A673 (cell line): ENCODE measurements at regions not wholly inside any gene's neighbourhood (a gene's known extent, or its start where the extent isn't known, plus 50 kb on each side); places are given as distances from the start of the nearest gene placed in this dataset.

Experiments used
- BruUV-seq: library from RNA; stranded (reverse); fragments of 400-500 nt; replicated peaks from 2 replicates; lab custom pipeline; 2021; lab: Mats Ljungman, UMichigan
- CTCF ChIA-PET: fragments of 300-600 bp; sonication (Branson Sonifier 250); formaldehyde crosslinking; loops from one replicate; lab custom pipeline; 2022; ENCODE audit warnings: antibody characterized with exemption; lab: Charles Lee
- POLR2A ChIA-PET: fragments of 300-600 bp; sonication (Branson Sonifier 250); formaldehyde crosslinking; loops from one replicate; lab custom pipeline; 2022; ENCODE audit warnings: antibody characterized with exemption; ENCODE audit not compliant: low non-redundant PET; lab: Charles Lee
- DNase-seq: peaks from one replicate; pipeline ENCODE4 v3.0.0-alpha.2; 2015; ENCODE audit warnings: low spot score
- H3K27ac ChIP-seq: fragments of 200-600 bp; sonication (generic); 2 replicates; pipeline ENCODE4 v1.5.1; 2016; ENCODE audit warnings: mixed run types, low read depth, mild to moderate bottlenecking, mixed read lengths, antibody characterized with exemption, low read length; ENCODE audit not compliant: poor library complexity, severe bottlenecking
- H3K27me3 ChIP-seq: fragments of 200-600 bp; sonication (generic); replicated peaks from 2 replicates; pipeline ENCODE4 v1.6.1; 2017; ENCODE audit warnings: mixed run types, low read depth, mild to moderate bottlenecking, mixed read lengths, antibody characterized with exemption, low read length; ENCODE audit not compliant: insufficient read depth, poor library complexity
- H3K36me3 ChIP-seq: fragments of 200-600 bp; sonication (generic); 2 replicates; pipeline ENCODE4 v1.6.1; 2016; ENCODE audit warnings: mixed run types, mild to moderate bottlenecking, mixed read lengths, antibody characterized with exemption, low read length; ENCODE audit not compliant: insufficient read depth, poor library complexity, severe bottlenecking
- H3K4me1 ChIP-seq: fragments of 200-600 bp; sonication (generic); 2 replicates; pipeline ENCODE4 v1.6.1; 2017; ENCODE audit warnings: mixed run types, mild to moderate bottlenecking, mixed read lengths, antibody characterized with exemption, low read length; ENCODE audit not compliant: insufficient read depth, poor library complexity, severe bottlenecking
- H3K4me3 ChIP-seq: fragments of 200-600 bp; sonication (generic); 2 replicates; pipeline ENCODE4 v1.5.1; 2016; ENCODE audit warnings: low read depth, mixed run types, mild to moderate bottlenecking, mixed read lengths, low read length; ENCODE audit not compliant: poor library complexity, severe bottlenecking
- H3K9me3 ChIP-seq: fragments of 200-600 bp; sonication (generic); 2 replicates; pipeline ENCODE4 v1.6.1; 2016; ENCODE audit warnings: mixed run types, low read depth, mild to moderate bottlenecking, mixed read lengths, antibody characterized with exemption, low read length; ENCODE audit not compliant: poor library complexity, severe bottlenecking
- EZH2 ChIP-seq: fragments of 200-600 bp; sonication (generic); IDR thresholded peaks from 2 replicates; pipeline ENCODE4 v1.6.1; 2017; ENCODE audit warnings: borderline replicate concordance, low read depth, mild to moderate bottlenecking, mixed read lengths, antibody characterized with exemption, low read length; ENCODE audit not compliant: poor library complexity, severe bottlenecking
- intact Hi-C: fragments of 100-400 bp; cut with micrococcal nuclease; formaldehyde crosslinking; loops from one replicate; pipeline ENCODE4 v1.10.0; 2022; ENCODE audit not compliant: unreplicated experiment
- TF ChIP-seq, protein P1 (sequence below): fragments of 300-800, 200-600 bp; sonication (generic); conservative IDR thresholded peaks from 2 replicates; pipeline ENCODE4 v1.5.1; 2017; ENCODE audit warnings: low read depth, mild to moderate bottlenecking, antibody characterized with exemption, low read length, moderate library complexity, mixed read lengths

DNA sequence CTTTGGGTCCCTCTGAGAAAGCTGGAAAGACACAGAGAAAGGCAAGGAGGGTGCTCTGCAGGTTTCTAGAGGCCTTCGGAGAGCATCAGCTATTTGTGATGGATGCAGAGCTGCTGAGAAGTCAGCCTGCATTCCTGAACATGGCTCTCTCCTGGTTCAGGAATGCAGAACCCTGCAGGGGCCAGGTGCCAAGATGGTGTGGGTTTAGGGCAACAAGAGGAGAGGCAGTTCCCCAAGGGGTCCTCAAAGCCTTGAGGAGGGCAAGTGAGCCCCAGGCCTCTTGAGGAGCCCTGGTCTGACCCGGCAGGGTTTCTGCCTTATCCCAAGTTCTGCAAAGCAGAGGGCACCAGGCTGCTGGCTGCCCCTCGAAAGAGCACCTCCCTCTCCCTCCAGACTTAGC, 93.3 kb downstream of the HS1BP3 start:
- DNase-seq: no peak
- Histone ChIP-seq H3K36me3 (no peaks in the 10 kb centered on the region), H3K4me3 (no peak overlapping the region), H3K27me3 (no peaks in the 10 kb centered on the region), H3K27ac (no peak overlapping the region), H3K9me3 (no peaks in the 10 kb centered on the region), H3K4me1 (peaks cover 10% of the 10 kb centered on the region)
- intact Hi-C loops: no loop called here
- ChIA-PET CTCF (no interaction called here), POLR2A (no interaction called here)
- BruUV-seq: no TSS peak
- no peak for TF ChIP-seq EZH2
- TF ChIP-seq, protein P1, sequence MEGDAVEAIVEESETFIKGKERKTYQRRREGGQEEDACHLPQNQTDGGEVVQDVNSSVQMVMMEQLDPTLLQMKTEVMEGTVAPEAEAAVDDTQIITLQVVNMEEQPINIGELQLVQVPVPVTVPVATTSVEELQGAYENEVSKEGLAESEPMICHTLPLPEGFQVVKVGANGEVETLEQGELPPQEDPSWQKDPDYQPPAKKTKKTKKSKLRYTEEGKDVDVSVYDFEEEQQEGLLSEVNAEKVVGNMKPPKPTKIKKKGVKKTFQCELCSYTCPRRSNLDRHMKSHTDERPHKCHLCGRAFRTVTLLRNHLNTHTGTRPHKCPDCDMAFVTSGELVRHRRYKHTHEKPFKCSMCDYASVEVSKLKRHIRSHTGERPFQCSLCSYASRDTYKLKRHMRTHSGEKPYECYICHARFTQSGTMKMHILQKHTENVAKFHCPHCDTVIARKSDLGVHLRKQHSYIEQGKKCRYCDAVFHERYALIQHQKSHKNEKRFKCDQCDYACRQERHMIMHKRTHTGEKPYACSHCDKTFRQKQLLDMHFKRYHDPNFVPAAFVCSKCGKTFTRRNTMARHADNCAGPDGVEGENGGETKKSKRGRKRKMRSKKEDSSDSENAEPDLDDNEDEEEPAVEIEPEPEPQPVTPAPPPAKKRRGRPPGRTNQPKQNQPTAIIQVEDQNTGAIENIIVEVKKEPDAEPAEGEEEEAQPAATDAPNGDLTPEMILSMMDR: no peak

DNA sequence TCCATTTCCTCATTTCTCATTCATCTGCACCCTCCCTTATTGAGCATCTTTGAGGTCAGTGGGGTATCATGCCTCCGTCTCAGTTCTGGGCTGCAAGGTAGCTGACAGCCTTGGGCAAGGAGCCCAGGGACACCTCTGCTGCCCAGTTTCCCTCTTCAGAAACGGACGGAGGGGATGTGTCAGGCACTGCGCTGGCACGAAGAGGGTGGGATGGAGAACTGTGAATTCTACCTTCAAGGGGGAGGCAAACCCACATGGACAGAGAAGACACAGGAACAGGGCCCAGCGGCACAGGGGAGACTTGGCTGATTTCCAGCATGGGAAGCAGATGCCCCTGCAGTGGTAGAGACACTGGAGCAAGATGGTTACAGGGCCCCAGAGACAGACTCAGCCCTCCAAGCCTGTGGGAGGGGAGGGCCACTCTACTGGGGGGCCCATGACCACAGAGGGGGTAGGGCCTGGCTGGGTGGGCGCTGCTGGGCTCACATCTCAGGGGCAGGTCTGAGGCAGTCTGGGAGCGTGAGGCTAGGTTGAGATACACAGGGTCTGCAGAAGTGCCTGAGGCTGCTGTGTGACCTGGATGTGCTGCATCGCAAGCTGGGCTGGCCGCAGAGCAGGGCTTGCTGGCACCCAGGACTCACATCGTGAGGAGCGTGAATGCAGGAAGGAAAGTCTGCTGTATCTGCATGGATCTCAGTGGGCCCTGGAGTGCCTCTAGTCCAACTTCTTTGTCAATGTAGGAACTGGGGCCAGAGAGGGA, 92.3 kb downstream of the HS1BP3 start:
- TF ChIP-seq, protein P1: no peak
- TF ChIP-seq EZH2: no peak
- no peak overlapping the region for H3K4me3 ChIP-seq
- H3K27ac ChIP-seq: no peak overlapping the region
- no peaks in the 10 kb centered on the region for H3K27me3 ChIP-seq
- H3K4me1 ChIP-seq: peaks cover 11% of the 10 kb centered on the region
- H3K36me3 ChIP-seq: no peaks in the 10 kb centered on the region
- no peak for DNase-seq
- ChIA-PET CTCF (no interaction called here), POLR2A (no interaction called here)
- BruUV-seq: no TSS peak
- no peaks in the 10 kb centered on the region for H3K9me3 ChIP-seq
- intact Hi-C loops: no loop called here

DNA sequence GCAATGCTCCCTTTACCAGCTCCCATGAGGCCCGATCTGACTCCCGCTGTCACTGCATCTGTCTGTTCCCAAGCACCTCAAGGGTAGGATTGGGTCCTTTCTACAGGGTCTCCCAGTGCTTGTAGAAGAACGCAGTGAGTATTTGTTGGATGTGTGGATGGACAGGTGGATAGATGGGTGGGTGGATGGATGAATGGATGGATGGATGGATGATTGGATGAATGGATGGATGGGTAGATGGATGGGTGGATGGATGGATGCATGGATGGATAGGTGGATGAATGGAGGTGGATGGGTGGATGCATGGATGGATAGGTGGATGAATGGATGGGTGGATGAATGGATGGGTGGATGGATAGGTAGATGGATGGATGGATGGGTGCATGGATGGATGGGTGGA, 91.6 kb downstream of the HS1BP3 start:
- Histone ChIP-seq H3K4me1 (peaks cover 16% of the 10 kb centered on the region), H3K4me3 (no peak overlapping the region), H3K9me3 (no peaks in the 10 kb centered on the region), H3K36me3 (no peaks in the 10 kb centered on the region), H3K27me3 (no peaks in the 10 kb centered on the region), H3K27ac (no peak overlapping the region)
- BruUV-seq: no TSS peak
- intact Hi-C loops: no loop called here
- ChIA-PET POLR2A (no interaction called here), CTCF (no interaction called here)
- no peak for DNase-seq
- TF ChIP-seq, protein P1: no peak
- TF ChIP-seq EZH2: no peak
